HL-60 (cell line): ENCODE measurements at regions not wholly inside any gene's neighbourhood (a gene's known extent, or its start where the extent isn't known, plus 50 kb on each side); places are given as distances from the start of the nearest gene placed in this dataset.

Experiments used
- DNase-seq, 2 experiments: peaks; one replicate each; pipeline ENCODE4 v3.0.0-alpha.2; 2010 to 2020; ENCODE audit warnings: low read depth in 1 of 2, low spot score in 1 of 2
- H3K27ac ChIP-seq: fragments of 250-450 bp; sonication (Bioruptor Pico); replicated peaks from 2 replicates; pipeline ENCODE4 v1.5.1; 2020; ENCODE audit warnings: mild to moderate bottlenecking, moderate library complexity
- H3K27me3 ChIP-seq: fragments of 250-450 bp; sonication (Bioruptor Pico); 2 replicates; pipeline ENCODE4 v1.5.1; 2021; ENCODE audit warnings: mild to moderate bottlenecking, moderate library complexity; ENCODE audit not compliant: insufficient read depth, poor library complexity, severe bottlenecking
- H3K4me3 ChIP-seq: replicated peaks from 2 replicates; pipeline ENCODE4 v1.5.1; 2011; ENCODE audit warnings: mild to moderate bottlenecking, control low read depth, low read length; ENCODE audit not compliant: insufficient read depth
- CTCF ChIP-seq: IDR thresholded peaks from one replicate; pipeline ENCODE4 v1.5.1; 2011; ENCODE audit warnings: low read length, control low read depth, inconsistent platforms; ENCODE audit not compliant: insufficient read depth
- GABPA ChIP-seq: IDR thresholded peaks from 2 replicates; pipeline ENCODE4 v1.6.1; 2012; ENCODE audit warnings: low read depth
- POLR2AphosphoS5 ChIP-seq: IDR thresholded peaks from 2 replicates; pipeline ENCODE4 v1.6.1; 2012; ENCODE audit warnings: low read depth
- SPI1 ChIP-seq: IDR thresholded peaks from 2 replicates; pipeline ENCODE4 v1.6.1; 2012; ENCODE audit warnings: low read depth, mild to moderate bottlenecking, borderline replicate concordance
- TF ChIP-seq, protein P1 (sequence below): IDR thresholded peaks from 2 replicates; pipeline ENCODE4 v1.6.1; 2012; ENCODE audit warnings: low read depth; ENCODE audit not compliant: insufficient replicate concordance

GRCh38 chr12:83196694-83197350 is 510.1 kb downstream of the TMTC2 start:
- H3K4me3 ChIP-seq: no peak overlapping the region
- no peaks in the 10 kb centered on the region for H3K27me3 ChIP-seq
- no peak for DNase-seq
- no peak overlapping the region for H3K27ac ChIP-seq
- TF ChIP-seq SPI1: no peak

DNA sequence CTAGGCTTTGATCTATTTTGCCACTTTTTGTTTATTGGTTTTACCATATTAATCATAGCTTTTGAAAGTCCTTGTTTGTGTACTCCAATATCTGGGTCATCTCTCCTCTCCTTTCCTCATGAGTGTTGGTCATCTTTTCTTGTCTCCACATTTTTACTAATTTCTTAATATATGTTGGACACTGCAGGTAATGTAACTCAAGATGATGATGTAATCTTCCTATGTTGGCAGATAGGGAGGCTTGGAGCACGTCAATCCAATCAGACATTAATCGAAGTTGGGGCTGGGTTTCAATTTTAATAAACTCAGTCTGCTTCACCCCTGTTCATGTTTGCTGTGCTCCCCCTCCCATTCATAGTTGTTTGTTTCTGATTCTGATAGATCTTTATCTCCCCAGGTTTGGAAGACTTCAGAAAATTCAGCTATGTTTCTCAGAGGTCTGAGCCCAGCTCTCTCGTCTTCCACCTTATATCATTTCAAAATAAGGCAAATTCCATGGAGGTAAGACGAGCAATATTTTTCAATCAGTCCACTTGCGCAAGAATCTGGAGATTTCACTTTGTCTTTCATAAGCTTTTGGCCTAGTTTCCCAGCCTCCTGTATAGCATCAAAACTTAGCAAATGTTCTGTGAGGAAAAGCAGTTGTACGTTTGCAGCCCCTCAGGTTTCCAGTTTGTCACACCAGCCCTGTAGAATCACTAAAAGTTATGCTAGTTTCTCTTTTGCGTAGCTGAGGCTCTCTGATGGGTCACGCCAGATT is 504.1 kb downstream of the TMTC2 start:
- Histone ChIP-seq H3K27ac (no peak overlapping the region), H3K4me3 (no peak overlapping the region), H3K27me3 (no peaks in the 10 kb centered on the region)
- no peak for DNase-seq
- no peak for TF ChIP-seq POLR2AphosphoS5
- no peak for TF ChIP-seq SPI1
- no peak for TF ChIP-seq CTCF
- TF ChIP-seq, protein P1, sequence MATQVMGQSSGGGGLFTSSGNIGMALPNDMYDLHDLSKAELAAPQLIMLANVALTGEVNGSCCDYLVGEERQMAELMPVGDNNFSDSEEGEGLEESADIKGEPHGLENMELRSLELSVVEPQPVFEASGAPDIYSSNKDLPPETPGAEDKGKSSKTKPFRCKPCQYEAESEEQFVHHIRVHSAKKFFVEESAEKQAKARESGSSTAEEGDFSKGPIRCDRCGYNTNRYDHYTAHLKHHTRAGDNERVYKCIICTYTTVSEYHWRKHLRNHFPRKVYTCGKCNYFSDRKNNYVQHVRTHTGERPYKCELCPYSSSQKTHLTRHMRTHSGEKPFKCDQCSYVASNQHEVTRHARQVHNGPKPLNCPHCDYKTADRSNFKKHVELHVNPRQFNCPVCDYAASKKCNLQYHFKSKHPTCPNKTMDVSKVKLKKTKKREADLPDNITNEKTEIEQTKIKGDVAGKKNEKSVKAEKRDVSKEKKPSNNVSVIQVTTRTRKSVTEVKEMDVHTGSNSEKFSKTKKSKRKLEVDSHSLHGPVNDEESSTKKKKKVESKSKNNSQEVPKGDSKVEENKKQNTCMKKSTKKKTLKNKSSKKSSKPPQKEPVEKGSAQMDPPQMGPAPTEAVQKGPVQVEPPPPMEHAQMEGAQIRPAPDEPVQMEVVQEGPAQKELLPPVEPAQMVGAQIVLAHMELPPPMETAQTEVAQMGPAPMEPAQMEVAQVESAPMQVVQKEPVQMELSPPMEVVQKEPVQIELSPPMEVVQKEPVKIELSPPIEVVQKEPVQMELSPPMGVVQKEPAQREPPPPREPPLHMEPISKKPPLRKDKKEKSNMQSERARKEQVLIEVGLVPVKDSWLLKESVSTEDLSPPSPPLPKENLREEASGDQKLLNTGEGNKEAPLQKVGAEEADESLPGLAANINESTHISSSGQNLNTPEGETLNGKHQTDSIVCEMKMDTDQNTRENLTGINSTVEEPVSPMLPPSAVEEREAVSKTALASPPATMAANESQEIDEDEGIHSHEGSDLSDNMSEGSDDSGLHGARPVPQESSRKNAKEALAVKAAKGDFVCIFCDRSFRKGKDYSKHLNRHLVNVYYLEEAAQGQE: no peak
- TF ChIP-seq GABPA: no peak

GRCh38 chr12:83186419-83186818 is 499.7 kb downstream of the TMTC2 start:
- no peaks in the 10 kb centered on the region for H3K27me3 ChIP-seq
- DNase-seq: no peak
- TF ChIP-seq CTCF (no peak), POLR2AphosphoS5 (no peak), GABPA (no peak), SPI1 (no peak)
- TF ChIP-seq, protein P1: no peak
- H3K27ac ChIP-seq: no peak overlapping the region
- H3K4me3 ChIP-seq: no peak overlapping the region

DNA sequence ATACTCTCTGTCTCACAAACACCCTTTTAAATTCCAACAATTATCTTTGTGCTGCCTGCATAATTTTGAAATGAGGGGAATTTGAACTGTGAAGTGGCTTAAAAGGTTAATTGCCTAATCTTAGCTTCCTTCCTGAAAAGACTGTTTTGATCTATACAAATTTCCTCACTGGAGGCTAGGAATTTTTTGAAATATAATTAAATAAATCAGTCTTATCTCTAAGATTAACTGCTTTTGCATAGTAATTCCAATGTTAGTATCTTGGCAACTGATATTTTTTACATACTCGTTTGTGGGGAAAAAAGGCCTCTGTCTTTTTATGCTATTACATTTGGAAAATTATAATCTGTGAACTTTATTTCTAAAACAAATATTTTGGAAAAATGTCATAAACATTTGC is 498.5 kb downstream of the TMTC2 start:
- H3K4me3 ChIP-seq: no peak overlapping the region
- no peaks in the 10 kb centered on the region for H3K27me3 ChIP-seq
- TF ChIP-seq POLR2AphosphoS5 (no peak), SPI1 (no peak), CTCF (no peak), GABPA (no peak)
- TF ChIP-seq, protein P1: no peak
- H3K27ac ChIP-seq: no peak overlapping the region
- DNase-seq: no peak
